PFSK-1 (cell line): ENCODE measurements at regions not wholly inside any gene's neighbourhood (a gene's known extent, or its start where the extent isn't known, plus 50 kb on each side); places are given as distances from the start of the nearest gene placed in this dataset.

Experiments
- FOXP2 ChIP-seq: optimal IDR thresholded peaks from 2 replicates; pipeline ENCODE3; 2011; ENCODE audit warnings: borderline replicate concordance, control low read depth, inconsistent platforms; ENCODE audit not compliant: insufficient read depth; ENCODE audit errors: extremely low read length, extremely low read depth
- POLR2AphosphoS5 ChIP-seq: IDR thresholded peaks from 2 replicates; pipeline ENCODE4 v1.6.1; 2012; ENCODE audit warnings: low read depth, mild to moderate bottlenecking, control low read depth, low read length, moderate library complexity
- REST ChIP-seq, 2 experiments: IDR thresholded peaks; 2 replicates each; pipeline versions ENCODE4 v1.6.1 to v1.8.0; 2011 to 2012; ENCODE audit warnings: low read depth in 2 of 2, low read length in 2 of 2, control low read depth in 1 of 2, inconsistent platforms in 1 of 2, mild to moderate bottlenecking in 1 of 2, moderate library complexity in 1 of 2; ENCODE audit not compliant: insufficient read depth in 1 of 2
- SIN3A ChIP-seq: IDR thresholded peaks from 2 replicates; pipeline ENCODE4 v1.6.1; 2012; ENCODE audit warnings: mild to moderate bottlenecking, low read length, moderate library complexity, borderline replicate concordance; ENCODE audit not compliant: insufficient read depth
- TAF1 ChIP-seq: IDR thresholded peaks from 2 replicates; pipeline ENCODE4 v1.6.1; 2012; ENCODE audit warnings: low read length, control low read depth, borderline replicate concordance; ENCODE audit not compliant: insufficient read depth

DNA sequence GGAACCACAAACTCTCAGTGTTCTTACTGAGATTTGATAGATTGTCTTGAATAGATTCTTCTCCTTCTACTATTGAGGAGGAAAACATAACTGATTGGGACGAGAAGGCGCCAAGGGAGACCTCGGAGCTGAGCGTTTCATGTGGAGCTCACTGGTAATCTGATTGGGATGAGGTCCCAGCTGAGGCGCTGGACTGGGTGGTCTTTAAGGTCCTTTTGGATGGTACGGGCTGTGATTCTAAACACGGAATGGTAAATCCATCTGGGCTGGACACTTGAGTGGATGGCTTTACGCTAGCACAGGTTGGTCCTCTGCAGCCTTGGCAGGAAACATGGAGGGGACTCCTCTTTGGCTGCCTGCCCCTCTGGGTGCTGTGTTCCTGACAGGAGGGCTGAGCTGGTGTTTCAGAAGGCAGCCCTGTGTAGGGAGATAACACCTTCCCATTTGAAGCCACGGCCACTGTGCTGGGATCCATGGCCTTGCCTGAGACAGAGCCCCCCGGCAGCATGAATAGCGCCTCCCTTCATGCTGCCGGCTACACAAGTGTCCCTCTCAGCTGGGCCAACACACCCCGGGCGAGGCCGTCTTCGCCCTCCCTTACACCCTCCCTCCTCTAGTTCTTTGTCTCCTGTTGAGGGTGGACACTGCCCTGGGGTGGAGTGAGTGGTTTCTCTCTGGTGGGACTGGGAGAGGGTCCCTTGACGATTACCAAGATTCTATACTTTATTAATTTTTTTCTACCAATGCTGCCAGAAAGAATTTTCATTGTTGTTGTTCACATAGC is 203.2 kb upstream of the SHH start:
- TF ChIP-seq REST (IDR thresholded peaks at IDR 0.05; ENCODE audit: insufficient read depth in 1 of 2, low read depth in 2 of 2, low read length in 2 of 2), result no peak
- TF ChIP-seq FOXP2, result no peak
- no peak for TF ChIP-seq TAF1
- TF ChIP-seq POLR2AphosphoS5, result no peak
- no peak for TF ChIP-seq SIN3A
